ENCODE measurements at regions not wholly inside any gene's neighbourhood (a gene's known extent, or its start where the extent isn't known, plus 50 kb on each side); places are given as distances from the start of the nearest gene placed in this dataset.

- TF ChIP-seq KLF16 (CRISPR knock-in tag; IDR thresholded peaks at IDR 0.05) (no peak), GATAD2A (CRISPR knock-in tag; IDR thresholded peaks at IDR 0.05) (no peak)
Observed at GRCh38 chr18:77607087-77607486, 357.4 kb downstream of the GALR1 start (continued).

GRCh38 chr18:77608807-77609206 lies 359.2 kb downstream of the GALR1 start:
- H3K4me1 ChIP-seq (ENCODE audit: insufficient read depth, low read length) = no peaks in the 10 kb centered on the region
- intact Hi-C loops (cut with micrococcal nuclease; ENCODE audit: unreplicated experiment) (no loop called here), in situ Hi-C loops (cut with HindIII; ENCODE audit: extremely low pct_ligation_motif_present, low pct_unique_long_range_greater_than_20kb) (no loop called here)
- no peak overlapping the region for H2AFZ ChIP-seq (ENCODE audit: low read length)
- 67% methylated on average over 5 of the region's 10 CpGs for WGBS (ENCODE audit: low lambda C conversion rate)
- H3K27ac ChIP-seq (ENCODE audit: extremely low read length, insufficient read depth, low read length) = no peak overlapping the region
- FAIRE-seq (no peak), DNase-seq (ENCODE audit: low spot score) (no peak), ATAC-seq (no peak)
- no peak overlapping the region for H3K4me3 ChIP-seq (replicated peaks in 1 of 3; ENCODE audit: insufficient read depth in 1 of 3, low read depth in 2 of 3, low read length in 3 of 3)
- ChIA-PET POLR2A (no interaction called here), CTCF (ENCODE audit: low intra/inter-chr PET ratio, low total read pairs) (no interaction called here)
- H4K20me1 ChIP-seq (ENCODE audit: insufficient read depth, low read length) = no peaks in the 10 kb centered on the region
- no peak overlapping the region for H3K9ac ChIP-seq (ENCODE audit: insufficient read depth, low read depth, low read length)
- H3K27me3 ChIP-seq (ENCODE audit: control insufficient read depth in 1 of 2, insufficient read depth in 2 of 2, low read length in 2 of 2) = no peaks in the 10 kb centered on the region
- H3K9me3 ChIP-seq (ENCODE audit: low read length) = no peaks in the 10 kb centered on the region
- H3K36me3 ChIP-seq (replicated peaks in 1 of 2; ENCODE audit: control insufficient read depth in 1 of 2, insufficient read depth in 2 of 2, low read length in 2 of 2) = no peaks in the 10 kb centered on the region
- no TSS peak for BruUV-seq (replicated peaks)
- no peaks in the 10 kb centered on the region for H3K79me2 ChIP-seq (ENCODE audit: insufficient read depth, low read length)
- no peak overlapping the region for H3K4me2 ChIP-seq (ENCODE audit: low read depth, low read length)
- TF ChIP-seq GPBP1L1 (CRISPR knock-in tag; IDR thresholded peaks at IDR 0.05) (no peak), GABPB1 (CRISPR knock-in tag; IDR thresholded peaks at IDR 0.05) (no peak), JDP2 (CRISPR knock-in tag; IDR thresholded peaks at IDR 0.05; ENCODE audit: borderline replicate concordance) (no peak), ZNF275 (CRISPR knock-in tag; IDR thresholded peaks at IDR 0.05; ENCODE audit: borderline replicate concordance) (no peak), REST (IDR thresholded peaks at IDR 0.05; ENCODE audit: borderline replicate concordance in 1 of 2, low read depth in 1 of 2, low read length in 2 of 2) (no peak), RFXAP (CRISPR knock-in tag; IDR thresholded peaks at IDR 0.05; ENCODE audit: borderline replicate concordance) (no peak)

All from HepG2 (cell line).